HepG2 (cell line): ENCODE measurements at regions not wholly inside any gene's neighbourhood (a gene's known extent, or its start where the extent isn't known, plus 50 kb on each side); places are given as distances from the start of the nearest gene placed in this dataset.
"Not testable (repeated sequence)": the region's sequence is repeated elsewhere in the genome, so short reads cannot be mapped to it uniquely, and the experiment has no call there.

ENCODE experiments used
- ATAC-seq: fragments of 200-7000 bp; cut with Tn5 transposase; 3 replicates; pipeline ENCODE4 v1.9.1; 2020; ENCODE audit warnings: mild to moderate bottlenecking, moderate library complexity
- BruUV-seq: library from RNA; stranded (reverse); fragments of 400-500 nt; replicated peaks from 2 replicates; lab custom pipeline; 2021; lab: Mats Ljungman, UMichigan
- CTCF ChIA-PET: fragments of 300-600 bp; formaldehyde crosslinking; extraction: SDS; loops from one replicate; lab custom pipeline; 2021; ENCODE audit warnings: low total read pairs, inconsistent platforms, low intra/inter-chr PET ratio; lab: Yijun Ruan, JAX
- POLR2A ChIA-PET: fragments of 350-600 bp; sonication (Branson Sonifier 250); formaldehyde crosslinking; loops from one replicate; lab custom pipeline; 2020; ENCODE audit warnings: antibody characterized with exemption, inconsistent platforms; lab: Yijun Ruan, JAX
- DNase-seq: peaks from one replicate; pipeline ENCODE4 v3.0.0-alpha.2; 2015; ENCODE audit warnings: low spot score
- FAIRE-seq: peaks from 3 replicates; lab custom pipeline; 2011; peaks lifted over from hg19 to GRCh38; lab: Jason Lieb, UNC
- H2AFZ ChIP-seq: one replicate; pipeline ENCODE4 v1.6.1; 2011; ENCODE audit warnings: low read length, inconsistent platforms
- H3K27ac ChIP-seq: fragments of 300-600 bp; 3 replicates; pipeline ENCODE4 v1.8.0; 2011; ENCODE audit warnings: mixed run types, mild to moderate bottlenecking, mixed read lengths, low read length, inconsistent platforms; ENCODE audit not compliant: insufficient read depth; ENCODE audit errors: extremely low read length
- H3K27me3 ChIP-seq, 2 experiments: fragments of 200-600 bp in 1 of 2; 2 replicates in 1 of 2; 3 replicates in 1 of 2; pipeline versions ENCODE4 v1.6.0 to v1.8.0; 2011; ENCODE audit warnings: low read length in 2 of 2, mild to moderate bottlenecking in 2 of 2, moderate library complexity in 2 of 2, inconsistent platforms in 1 of 2; ENCODE audit not compliant: insufficient read depth in 2 of 2, control insufficient read depth in 1 of 2
- H3K36me3 ChIP-seq, 2 experiments: fragments of 200-600 bp in 1 of 2; replicated peaks in 1 of 2; 2 replicates in 1 of 2; 3 replicates in 1 of 2; pipeline versions ENCODE4 v1.5.1 to v1.8.0; 2011; ENCODE audit warnings: low read length in 2 of 2, inconsistent platforms in 1 of 2; ENCODE audit not compliant: insufficient read depth in 2 of 2, control insufficient read depth in 1 of 2
- H3K4me1 ChIP-seq: 2 replicates; pipeline ENCODE4 v1.5.1; 2012; ENCODE audit warnings: low read length, inconsistent platforms; ENCODE audit not compliant: insufficient read depth
- H3K4me2 ChIP-seq: 2 replicates; pipeline ENCODE4 v1.6.0; 2011; ENCODE audit warnings: low read depth, low read length, inconsistent platforms
- H3K4me3 ChIP-seq, 3 experiments: fragments of 200-600 bp in 1 of 3; sonication (generic), shearing (Covaris generic) in 1 of 3; replicated peaks in 1 of 3; 2 replicates each; pipeline ENCODE4 v1.5.1; 2011 to 2016; ENCODE audit warnings: low read length in 3 of 3, inconsistent platforms in 2 of 3, low read depth in 2 of 3, mild to moderate bottlenecking in 2 of 3, control low read depth in 1 of 3, mixed read lengths in 1 of 3; ENCODE audit not compliant: insufficient read depth in 1 of 3
- H3K79me2 ChIP-seq: one replicate; pipeline ENCODE4 v1.6.1; 2011; ENCODE audit warnings: low read length, inconsistent platforms; ENCODE audit not compliant: insufficient read depth
- H3K9ac ChIP-seq: 2 replicates; pipeline ENCODE4 v1.6.0; 2011; ENCODE audit warnings: mild to moderate bottlenecking, low read depth, low read length, inconsistent platforms; ENCODE audit not compliant: insufficient read depth
- H3K9me3 ChIP-seq: 2 replicates; pipeline ENCODE4 v1.5.1; 2012; ENCODE audit warnings: mild to moderate bottlenecking, low read length
- H4K20me1 ChIP-seq: 2 replicates; pipeline ENCODE4 v1.6.0; 2011; ENCODE audit warnings: inconsistent platforms, mild to moderate bottlenecking, low read length, moderate library complexity; ENCODE audit not compliant: insufficient read depth
- WGBS: methylation state at CpG from one replicate; pipeline ENCODE4 v1.1.6; 2017; ENCODE audit warnings: low lambda C conversion rate; 5-methylcytosine and 5-hydroxymethylcytosine counted together
- in situ Hi-C: cut with HindIII; loops from 2 replicates; pipeline ENCODE4 v1.10.0; 2017; ENCODE audit warnings: low pct_unique_long_range_greater_than_20kb; ENCODE audit not compliant: extremely low pct_ligation_motif_present
- intact Hi-C: fragments of 100-400 bp; cut with micrococcal nuclease; formaldehyde crosslinking; loops from one replicate; pipeline ENCODE4 v1.10.0; 2022; ENCODE audit not compliant: unreplicated experiment

DNA sequence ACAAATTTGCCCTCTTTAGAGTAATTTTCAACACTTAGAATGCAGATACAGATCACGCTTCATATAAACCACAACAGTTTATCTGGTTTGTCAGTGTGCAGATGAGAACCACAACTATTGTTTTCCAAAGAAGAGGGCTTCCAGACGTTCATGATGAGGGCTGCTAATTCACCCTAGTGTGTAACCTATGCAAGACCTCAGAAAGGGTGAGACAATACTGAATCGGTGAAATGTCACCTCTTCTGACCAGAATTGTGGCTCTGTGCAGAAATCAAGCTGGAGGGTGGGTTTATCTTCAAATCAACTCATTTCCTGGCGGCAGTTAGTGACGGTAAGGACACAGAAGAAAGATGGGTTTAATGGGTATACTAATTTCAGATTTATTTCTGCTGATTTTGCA is 105.0 kb upstream of the MTLN start:
- DNase-seq, intact Hi-C loops, POLR2A ChIA-PET, in situ Hi-C loops, BruUV-seq, H3K4me1 ChIP-seq, H3K4me2 ChIP-seq, H4K20me1 ChIP-seq, H3K9me3 ChIP-seq, CTCF ChIA-PET, H3K4me3 ChIP-seq, H3K79me2 ChIP-seq, H3K27ac ChIP-seq, H2AFZ ChIP-seq, H3K36me3 ChIP-seq, H3K9ac ChIP-seq, H3K27me3 ChIP-seq, ATAC-seq: not testable (repeated sequence)
- FAIRE-seq: peak; percentile 40
- WGBS: no CpG with 5 or more reads among the region's 5 CpGs

DNA sequence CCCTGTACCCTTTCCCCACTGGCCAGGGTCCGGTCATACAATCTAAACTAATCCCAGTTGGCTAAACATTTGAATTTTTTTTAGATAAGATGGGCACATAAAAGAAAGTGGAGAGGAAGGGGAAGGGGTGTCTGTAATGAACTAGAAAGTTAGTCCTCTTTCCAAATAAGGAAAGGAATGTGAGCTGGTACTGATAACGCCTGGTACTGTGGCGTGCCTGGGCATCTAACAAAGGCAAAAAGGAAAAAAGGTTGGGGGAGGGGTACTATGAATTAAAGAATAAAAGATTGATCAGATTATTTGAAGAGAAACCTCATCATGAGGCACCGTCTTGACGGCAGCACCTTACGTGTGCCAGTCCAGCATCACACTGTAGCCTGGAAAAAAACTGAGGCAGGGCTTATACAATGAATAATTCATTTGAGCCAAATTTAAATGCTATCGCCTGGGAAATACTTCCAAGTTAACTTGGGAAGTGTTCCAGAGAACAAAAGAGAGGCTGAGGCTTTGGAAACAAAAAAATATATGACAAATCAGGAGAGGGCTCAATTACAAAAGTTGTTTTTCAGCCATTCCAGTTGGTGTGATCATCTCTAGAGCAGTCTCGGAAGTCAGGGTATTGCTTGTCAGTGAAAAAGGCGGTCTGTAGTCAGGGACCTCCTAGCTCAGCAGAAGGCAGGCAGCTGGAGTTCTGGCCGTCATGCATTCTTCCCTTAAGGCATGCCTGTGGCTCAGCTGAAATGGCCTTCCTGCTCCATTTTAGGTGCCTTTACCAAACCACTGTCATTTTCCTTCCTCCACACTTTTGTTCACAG is 103.9 kb upstream of the MTLN start:
- ATAC-seq, FAIRE-seq: not testable (repeated sequence)

DNA sequence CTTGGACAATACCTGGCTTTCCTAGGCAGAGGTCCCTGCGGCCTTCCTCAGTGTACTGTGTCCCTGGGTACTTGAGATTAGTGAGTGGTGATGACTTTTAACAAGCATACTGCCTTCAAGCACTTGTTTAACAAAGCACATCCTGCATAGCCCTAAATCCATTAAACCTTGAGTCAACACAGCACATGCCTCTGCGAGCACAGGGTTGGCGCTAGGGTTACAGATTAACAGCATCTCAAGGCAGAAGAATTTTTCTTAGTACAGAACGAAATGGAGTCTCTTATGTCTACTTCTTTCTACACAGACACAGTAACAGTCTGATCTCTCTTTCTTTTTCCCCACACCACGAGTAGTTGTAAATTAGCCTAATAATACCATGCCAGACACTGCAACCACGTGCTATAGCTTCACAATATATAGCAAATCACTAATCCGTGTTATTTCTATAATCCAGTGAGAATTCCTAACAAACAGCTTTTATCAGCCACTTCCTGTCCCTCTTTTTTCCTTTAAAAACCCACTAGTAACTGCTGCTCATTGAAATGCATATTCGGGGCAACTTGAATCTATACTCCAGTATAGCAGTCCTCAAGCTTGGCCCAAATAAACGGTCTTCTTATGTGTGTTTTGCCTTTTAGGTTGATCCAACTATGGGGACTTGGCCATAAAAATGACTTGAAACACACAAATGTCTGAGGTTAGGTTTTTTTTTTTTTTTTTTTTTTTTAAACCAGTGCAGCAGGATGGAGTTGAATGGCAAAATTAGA is 102.9 kb upstream of the MTLN start:
- BruUV-seq, H4K20me1 ChIP-seq, in situ Hi-C loops, H3K4me1 ChIP-seq, DNase-seq, CTCF ChIA-PET, H3K27ac ChIP-seq, H3K79me2 ChIP-seq, POLR2A ChIA-PET, H3K36me3 ChIP-seq, H3K27me3 ChIP-seq, H3K9me3 ChIP-seq, H2AFZ ChIP-seq, H3K4me3 ChIP-seq, H3K4me2 ChIP-seq, H3K9ac ChIP-seq, intact Hi-C loops: not testable (repeated sequence)
- peak; percentile 67 for ATAC-seq
- WGBS: no CpG with 5 or more reads among the region's 9 CpGs
- peak; percentile 76 for FAIRE-seq

More for the DNA sequence above, 103.9 kb upstream of the MTLN start:
- H3K79me2 ChIP-seq, H3K4me1 ChIP-seq, H3K9me3 ChIP-seq, in situ Hi-C loops, H3K27me3 ChIP-seq, H3K27ac ChIP-seq, BruUV-seq, DNase-seq, H3K36me3 ChIP-seq, H2AFZ ChIP-seq, intact Hi-C loops, H3K9ac ChIP-seq, CTCF ChIA-PET, H3K4me2 ChIP-seq, H4K20me1 ChIP-seq, H3K4me3 ChIP-seq, POLR2A ChIA-PET: not testable (repeated sequence)
- no CpG with 5 or more reads among the region's 10 CpGs for WGBS
